B cell (primary cell): ENCODE measurements at regions not wholly inside any gene's neighbourhood (a gene's known extent, or its start where the extent isn't known, plus 50 kb on each side); places are given as distances from the start of the nearest gene placed in this dataset.

Experiments
- EZH2 ChIP-seq: IDR thresholded peaks from 2 replicates; pipeline ENCODE4 v1.6.1; 2012; ENCODE audit warnings: borderline replicate concordance, low read depth, mild to moderate bottlenecking, moderate library complexity, low read length; ENCODE audit not compliant: insufficient read depth, poor library complexity, severe bottlenecking
- TF ChIP-seq, protein P1 (sequence below): fragments of 200-600 bp; IDR thresholded peaks from one replicate; pipeline ENCODE4 v1.8.0; 2022; ENCODE audit warnings: antibody characterized with exemption, mild to moderate bottlenecking

DNA sequence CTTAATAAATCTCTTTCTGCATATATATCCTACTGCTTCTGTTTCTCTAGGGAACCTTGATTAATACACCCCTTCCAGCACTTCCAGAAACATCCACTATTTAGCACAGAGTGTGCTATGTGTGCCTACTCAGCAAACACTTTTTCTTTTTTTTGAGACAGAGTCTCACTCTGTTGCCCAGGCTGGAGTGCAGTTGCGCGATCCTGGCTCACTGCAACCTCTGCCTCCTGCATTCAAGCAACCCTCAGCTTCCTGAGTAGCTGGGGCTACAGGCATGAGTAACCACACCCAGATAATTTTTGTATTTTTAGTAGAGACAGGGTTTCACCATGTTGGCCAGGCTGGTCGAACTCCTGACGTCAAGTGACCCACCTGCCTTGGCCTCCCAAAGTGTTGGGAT, 266.9 kb upstream of the DIAPH2 start:
- TF ChIP-seq, protein P1, sequence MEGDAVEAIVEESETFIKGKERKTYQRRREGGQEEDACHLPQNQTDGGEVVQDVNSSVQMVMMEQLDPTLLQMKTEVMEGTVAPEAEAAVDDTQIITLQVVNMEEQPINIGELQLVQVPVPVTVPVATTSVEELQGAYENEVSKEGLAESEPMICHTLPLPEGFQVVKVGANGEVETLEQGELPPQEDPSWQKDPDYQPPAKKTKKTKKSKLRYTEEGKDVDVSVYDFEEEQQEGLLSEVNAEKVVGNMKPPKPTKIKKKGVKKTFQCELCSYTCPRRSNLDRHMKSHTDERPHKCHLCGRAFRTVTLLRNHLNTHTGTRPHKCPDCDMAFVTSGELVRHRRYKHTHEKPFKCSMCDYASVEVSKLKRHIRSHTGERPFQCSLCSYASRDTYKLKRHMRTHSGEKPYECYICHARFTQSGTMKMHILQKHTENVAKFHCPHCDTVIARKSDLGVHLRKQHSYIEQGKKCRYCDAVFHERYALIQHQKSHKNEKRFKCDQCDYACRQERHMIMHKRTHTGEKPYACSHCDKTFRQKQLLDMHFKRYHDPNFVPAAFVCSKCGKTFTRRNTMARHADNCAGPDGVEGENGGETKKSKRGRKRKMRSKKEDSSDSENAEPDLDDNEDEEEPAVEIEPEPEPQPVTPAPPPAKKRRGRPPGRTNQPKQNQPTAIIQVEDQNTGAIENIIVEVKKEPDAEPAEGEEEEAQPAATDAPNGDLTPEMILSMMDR: no peak
- TF ChIP-seq EZH2: no peak
